SU-DHL-6 (cell line): ENCODE measurements at regions not wholly inside any gene's neighbourhood (a gene's known extent, or its start where the extent isn't known, plus 50 kb on each side); places are given as distances from the start of the nearest gene placed in this dataset.

ENCODE experiments used
- CTCF ChIP-seq: fragments of 200-600 bp; sonication (generic); IDR thresholded peaks from one replicate; pipeline ENCODE4 v1.5.1; 2017; ENCODE audit warnings: antibody characterized with exemption, mild to moderate bottlenecking, low read length, moderate library complexity; ENCODE audit not compliant: insufficient read depth, poor library complexity, severe bottlenecking
- EZH2phosphoT487 ChIP-seq: fragments of 200-600 bp; sonication (generic), shearing (Covaris generic); conservative IDR thresholded peaks from 2 replicates; pipeline ENCODE4 v1.6.1; 2018; ENCODE audit warnings: mild to moderate bottlenecking, antibody characterized with exemption, low read length, moderate library complexity, mixed read lengths

- TF ChIP-seq CTCF (no peak), EZH2phosphoT487 (no peak)
These were observed 356.0 kb downstream of the C16orf95 start for GRCh38 chr16:86961171-86961601.
